ENCODE measurements at regions not wholly inside any gene's neighbourhood (a gene's known extent, or its start where the extent isn't known, plus 50 kb on each side); places are given as distances from the start of the nearest gene placed in this dataset.

DNA sequence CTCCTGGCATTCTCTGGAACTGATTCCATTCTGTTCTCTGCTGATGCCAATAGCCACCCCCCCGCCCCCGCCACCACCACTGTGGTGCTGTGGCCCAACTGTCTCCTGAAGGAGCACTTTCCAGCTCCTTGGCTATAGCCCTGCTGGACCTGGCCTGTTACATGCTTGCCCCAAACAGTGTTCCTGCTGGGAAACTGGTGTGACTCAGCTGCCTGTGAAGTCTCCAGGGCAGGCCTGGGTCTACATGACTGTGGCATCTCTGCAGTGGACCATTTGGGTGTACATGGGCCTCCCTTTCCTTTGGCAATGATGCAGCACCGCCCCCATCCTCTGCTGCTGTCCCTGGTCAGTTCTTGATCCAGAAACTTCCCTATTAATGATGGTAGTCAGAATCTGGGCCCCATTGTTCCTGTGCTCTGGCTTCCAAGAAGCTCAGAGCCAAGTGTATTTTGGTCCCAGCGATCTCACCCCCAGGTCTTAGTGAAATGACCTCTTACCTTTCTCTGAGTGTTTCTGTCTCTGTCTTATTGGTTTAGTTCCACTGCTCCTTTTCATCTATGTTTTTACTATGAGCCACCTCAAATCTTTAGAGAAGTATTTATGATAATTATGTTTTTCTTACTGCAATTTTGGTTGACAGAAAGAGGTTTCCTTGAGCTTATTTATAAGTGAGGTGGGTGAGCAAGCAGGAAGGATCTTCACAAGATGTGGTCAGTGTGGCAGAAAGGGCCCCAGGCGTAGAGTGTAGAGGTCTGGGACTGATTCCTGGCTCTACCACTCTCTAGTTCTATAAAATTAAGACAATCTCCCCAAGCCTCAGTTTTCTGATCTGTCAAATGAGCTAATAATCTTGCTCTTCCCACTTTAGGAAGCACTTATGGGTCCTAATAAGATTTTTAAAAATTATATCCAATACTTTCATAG is 210.7 kb upstream of the EOLA2 start:
- TF ChIP-seq, protein P1, sequence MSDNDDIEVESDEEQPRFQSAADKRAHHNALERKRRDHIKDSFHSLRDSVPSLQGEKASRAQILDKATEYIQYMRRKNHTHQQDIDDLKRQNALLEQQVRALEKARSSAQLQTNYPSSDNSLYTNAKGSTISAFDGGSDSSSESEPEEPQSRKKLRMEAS (IDR thresholded peaks at IDR 0.05; ENCODE audit: low read depth, low read length): no peak
- no peak for TF ChIP-seq CTCF (IDR thresholded peaks at IDR 0.05; ENCODE audit: low read depth, low read length)
